ENCODE measurements at regions not wholly inside any gene's neighbourhood (a gene's known extent, or its start where the extent isn't known, plus 50 kb on each side); places are given as distances from the start of the nearest gene placed in this dataset.

GRCh38 chr11:134745456-134745855 lies 333.4 kb upstream of the B3GAT1 start:
- TF ChIP-seq CTCF (conservative IDR thresholded peaks at IDR 0.05) = no peak
- no peak overlapping the region for H3K4me3 Mint-ChIP-seq
- no peaks in the 10 kb centered on the region for H3K36me3 Mint-ChIP-seq
- peak; percentile 8 for DNase-seq (ENCODE audit: extremely low spot score, unreplicated experiment)
- H3K27me3 Mint-ChIP-seq = peaks cover 36% of the 10 kb centered on the region
- peaks cover 4% of the 10 kb centered on the region for H3K9me3 Mint-ChIP-seq
- H3K27ac Mint-ChIP-seq = no peak overlapping the region
- H3K4me1 Mint-ChIP-seq (ENCODE audit: unreplicated experiment) = peaks cover 14% of the 10 kb centered on the region

GRCh38 chr11:134743820-134744195 lies 331.8 kb upstream of the B3GAT1 start:
- Mint-ChIP-seq H3K4me3 (no peak overlapping the region), H3K9me3 (peaks cover 4% of the 10 kb centered on the region), H3K36me3 (no peaks in the 10 kb centered on the region), H3K27ac (no peak overlapping the region), H3K27me3 (peaks cover 33% of the 10 kb centered on the region), H3K4me1 (ENCODE audit: unreplicated experiment) (peaks cover 14% of the 10 kb centered on the region)
- no peak for TF ChIP-seq CTCF (conservative IDR thresholded peaks at IDR 0.05)
- DNase-seq (ENCODE audit: extremely low spot score, unreplicated experiment) = no peak

DNA sequence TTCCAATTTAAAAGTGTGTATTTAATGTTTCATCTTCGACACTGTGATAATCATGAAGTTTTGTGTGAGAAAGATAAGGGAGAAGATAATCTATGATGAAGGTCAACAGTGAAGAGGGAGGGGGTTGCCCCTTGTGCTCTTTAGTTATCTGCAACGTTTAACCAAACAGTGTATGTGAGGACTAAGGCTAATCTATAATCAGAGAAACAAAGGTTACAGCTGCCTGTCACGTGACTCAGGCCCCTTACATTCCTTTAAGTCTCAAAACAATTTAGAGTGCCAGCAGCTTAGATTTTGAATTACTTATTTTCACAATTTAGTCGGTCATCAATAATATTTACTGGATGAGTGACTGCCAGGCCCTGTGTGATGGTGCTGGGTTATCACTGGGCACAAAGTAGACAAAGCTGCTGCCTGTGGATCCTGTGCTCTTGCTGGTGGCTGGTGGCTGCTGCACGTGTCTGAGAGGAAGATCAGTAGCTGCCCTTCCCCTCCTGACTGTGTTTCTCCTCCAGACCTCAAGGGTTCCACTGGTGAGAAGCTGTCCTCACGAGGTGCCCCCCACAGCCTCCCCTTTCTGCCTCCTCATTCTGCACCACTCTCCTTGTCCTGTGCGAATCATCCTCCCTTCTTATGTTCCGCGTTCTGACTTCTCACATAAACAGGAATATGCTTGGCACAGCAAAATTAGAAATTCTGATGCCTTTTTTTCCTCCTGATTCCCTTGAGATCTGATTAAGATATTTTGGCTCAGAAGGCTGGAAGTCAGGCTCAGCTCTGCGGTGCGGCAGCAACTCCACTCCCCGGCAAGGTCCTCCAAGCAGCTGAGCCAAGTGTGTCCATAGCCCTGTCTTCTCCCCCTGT lies 331.1 kb upstream of the B3GAT1 start:
- Mint-ChIP-seq H3K4me3 (no peak overlapping the region), H3K27ac (no peak overlapping the region), H3K9me3 (peaks cover 4% of the 10 kb centered on the region), H3K36me3 (no peaks in the 10 kb centered on the region), H3K27me3 (peaks cover 29% of the 10 kb centered on the region), H3K4me1 (ENCODE audit: unreplicated experiment) (peaks cover 14% of the 10 kb centered on the region)
- DNase-seq (ENCODE audit: extremely low spot score, unreplicated experiment) = no peak
- TF ChIP-seq CTCF (conservative IDR thresholded peaks at IDR 0.05) = no peak

DNA sequence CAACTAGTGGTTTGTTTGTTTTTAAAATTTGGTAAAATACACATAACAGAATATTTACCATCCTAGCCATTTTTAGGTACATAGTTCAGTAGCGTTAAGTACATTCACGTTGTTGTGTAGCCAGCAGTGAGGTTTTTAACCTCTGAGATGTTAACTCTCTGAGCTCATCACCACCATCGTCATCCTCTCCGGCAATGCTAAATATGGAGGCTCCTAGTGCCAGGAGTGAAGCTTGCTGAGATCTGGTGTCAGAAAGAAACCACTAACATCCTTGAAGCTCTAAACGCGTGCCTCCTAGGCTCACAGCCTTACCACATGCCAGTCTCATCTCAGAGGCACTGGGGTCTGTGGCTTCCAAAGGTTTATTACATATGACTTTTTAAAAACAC lies 330.2 kb upstream of the B3GAT1 start:
- no peaks in the 10 kb centered on the region for H3K36me3 Mint-ChIP-seq
- peaks cover 14% of the 10 kb centered on the region for H3K4me1 Mint-ChIP-seq (ENCODE audit: unreplicated experiment)
- H3K27ac Mint-ChIP-seq = no peak overlapping the region
- H3K27me3 Mint-ChIP-seq = peaks cover 29% of the 10 kb centered on the region
- DNase-seq (ENCODE audit: extremely low spot score, unreplicated experiment) = no peak
- TF ChIP-seq CTCF (conservative IDR thresholded peaks at IDR 0.05) = no peak
- no peak overlapping the region for H3K4me3 Mint-ChIP-seq
- peaks cover 4% of the 10 kb centered on the region for H3K9me3 Mint-ChIP-seq

DNA sequence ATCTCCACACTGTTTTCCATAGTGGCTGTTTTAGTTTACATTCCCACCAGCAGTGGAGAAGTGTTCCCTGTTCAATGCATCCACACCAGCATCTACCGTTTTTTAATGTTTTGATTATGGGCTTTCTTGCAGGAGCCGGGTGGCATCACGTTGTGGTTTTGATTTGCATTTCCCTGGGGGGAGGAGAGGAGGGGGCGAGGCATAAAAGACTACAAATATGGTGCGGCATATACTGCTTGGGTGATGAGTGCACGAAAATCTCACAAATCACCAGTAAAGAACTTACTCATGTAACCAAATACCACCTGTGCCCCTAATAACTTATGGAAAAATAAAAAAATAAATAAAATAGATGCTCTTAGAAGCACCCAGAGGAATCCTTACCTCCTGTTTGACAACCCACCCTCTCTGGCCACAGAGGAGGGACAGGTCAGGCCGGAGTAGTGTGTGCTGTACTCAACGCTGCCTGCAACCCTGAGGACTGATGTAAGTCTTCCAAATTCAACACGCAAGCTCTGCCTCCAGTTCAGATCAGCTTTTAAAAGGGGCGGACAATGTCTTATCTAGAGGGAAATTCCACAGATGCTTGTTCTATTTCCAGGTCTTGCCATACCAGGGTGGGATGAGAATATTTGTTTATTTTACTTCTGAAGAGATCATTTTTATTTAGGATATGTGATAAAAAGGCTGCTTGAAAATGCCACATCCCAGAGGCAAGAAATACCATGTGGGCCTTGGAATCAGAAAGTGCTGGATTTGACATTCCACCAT lies 329.6 kb upstream of the B3GAT1 start:
- Mint-ChIP-seq H3K9me3 (no peaks in the 10 kb centered on the region), H3K36me3 (no peaks in the 10 kb centered on the region), H3K4me1 (ENCODE audit: unreplicated experiment) (peaks cover 14% of the 10 kb centered on the region), H3K4me3 (no peak overlapping the region), H3K27me3 (peaks cover 26% of the 10 kb centered on the region), H3K27ac (no peak overlapping the region)
- TF ChIP-seq CTCF (conservative IDR thresholded peaks at IDR 0.05) = no peak
- no peak for DNase-seq (ENCODE audit: extremely low spot score, unreplicated experiment)

Data from type B pancreatic cell (in vitro differentiated cells).